ENCODE measurements at regions not wholly inside any gene's neighbourhood (a gene's known extent, or its start where the extent isn't known, plus 50 kb on each side); places are given as distances from the start of the nearest gene placed in this dataset.

DNA sequence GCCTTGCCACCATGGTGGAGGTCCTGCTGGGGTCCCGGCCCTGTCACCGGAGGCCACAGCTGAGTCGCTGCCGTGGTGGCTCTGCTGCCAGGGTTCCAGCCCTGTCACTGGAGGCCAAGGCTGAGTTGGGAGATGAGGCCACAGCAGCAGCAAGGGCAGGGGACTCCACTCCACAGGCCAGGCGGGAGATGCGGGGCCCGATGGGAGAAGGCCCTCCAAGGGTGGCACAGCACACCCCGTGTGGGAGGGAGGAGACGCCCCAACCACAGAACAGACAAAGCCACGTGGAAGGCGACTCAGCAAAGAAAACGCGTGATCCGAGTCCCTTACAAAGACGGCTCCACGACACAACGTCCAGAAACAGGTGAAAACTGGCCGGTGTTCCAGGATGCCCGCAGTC lies 159.3 kb downstream of the BRD1 start:
- Histone ChIP-seq H3K36me3 (ENCODE audit: control insufficient read depth, insufficient read depth, low read length) (no peaks in the 10 kb centered on the region), H3K4me3 (replicated peaks; ENCODE audit: low read depth, low read length) (no peak overlapping the region), H3K27me3 (replicated peaks; ENCODE audit: control insufficient read depth, insufficient read depth, low read length) (no peaks in the 10 kb centered on the region; the same call in none of the 2 replicates)
- TF ChIP-seq, protein P1, sequence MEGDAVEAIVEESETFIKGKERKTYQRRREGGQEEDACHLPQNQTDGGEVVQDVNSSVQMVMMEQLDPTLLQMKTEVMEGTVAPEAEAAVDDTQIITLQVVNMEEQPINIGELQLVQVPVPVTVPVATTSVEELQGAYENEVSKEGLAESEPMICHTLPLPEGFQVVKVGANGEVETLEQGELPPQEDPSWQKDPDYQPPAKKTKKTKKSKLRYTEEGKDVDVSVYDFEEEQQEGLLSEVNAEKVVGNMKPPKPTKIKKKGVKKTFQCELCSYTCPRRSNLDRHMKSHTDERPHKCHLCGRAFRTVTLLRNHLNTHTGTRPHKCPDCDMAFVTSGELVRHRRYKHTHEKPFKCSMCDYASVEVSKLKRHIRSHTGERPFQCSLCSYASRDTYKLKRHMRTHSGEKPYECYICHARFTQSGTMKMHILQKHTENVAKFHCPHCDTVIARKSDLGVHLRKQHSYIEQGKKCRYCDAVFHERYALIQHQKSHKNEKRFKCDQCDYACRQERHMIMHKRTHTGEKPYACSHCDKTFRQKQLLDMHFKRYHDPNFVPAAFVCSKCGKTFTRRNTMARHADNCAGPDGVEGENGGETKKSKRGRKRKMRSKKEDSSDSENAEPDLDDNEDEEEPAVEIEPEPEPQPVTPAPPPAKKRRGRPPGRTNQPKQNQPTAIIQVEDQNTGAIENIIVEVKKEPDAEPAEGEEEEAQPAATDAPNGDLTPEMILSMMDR (IDR thresholded peaks at IDR 0.05; ENCODE audit: insufficient read depth, low read length, poor library complexity, severe bottlenecking): no peak
- DNase-seq (ENCODE audit: extremely low read depth, insufficient read length): no peak

- no peak for DNase-seq (ENCODE audit: extremely low read depth, insufficient read length)
- no peaks in the 10 kb centered on the region for H3K36me3 ChIP-seq (ENCODE audit: control insufficient read depth, insufficient read depth, low read length)
- no peaks in the 10 kb centered on the region; the same call in none of the 2 replicates for H3K27me3 ChIP-seq (replicated peaks; ENCODE audit: control insufficient read depth, insufficient read depth, low read length)
- TF ChIP-seq, protein P1 (IDR thresholded peaks at IDR 0.05; ENCODE audit: insufficient read depth, low read length, poor library complexity, severe bottlenecking): no peak
- H3K4me3 ChIP-seq (replicated peaks; ENCODE audit: low read depth, low read length): no peak overlapping the region
These were observed 160.4 kb downstream of the BRD1 start for GRCh38 chr22:49667236-49667635.

DNA sequence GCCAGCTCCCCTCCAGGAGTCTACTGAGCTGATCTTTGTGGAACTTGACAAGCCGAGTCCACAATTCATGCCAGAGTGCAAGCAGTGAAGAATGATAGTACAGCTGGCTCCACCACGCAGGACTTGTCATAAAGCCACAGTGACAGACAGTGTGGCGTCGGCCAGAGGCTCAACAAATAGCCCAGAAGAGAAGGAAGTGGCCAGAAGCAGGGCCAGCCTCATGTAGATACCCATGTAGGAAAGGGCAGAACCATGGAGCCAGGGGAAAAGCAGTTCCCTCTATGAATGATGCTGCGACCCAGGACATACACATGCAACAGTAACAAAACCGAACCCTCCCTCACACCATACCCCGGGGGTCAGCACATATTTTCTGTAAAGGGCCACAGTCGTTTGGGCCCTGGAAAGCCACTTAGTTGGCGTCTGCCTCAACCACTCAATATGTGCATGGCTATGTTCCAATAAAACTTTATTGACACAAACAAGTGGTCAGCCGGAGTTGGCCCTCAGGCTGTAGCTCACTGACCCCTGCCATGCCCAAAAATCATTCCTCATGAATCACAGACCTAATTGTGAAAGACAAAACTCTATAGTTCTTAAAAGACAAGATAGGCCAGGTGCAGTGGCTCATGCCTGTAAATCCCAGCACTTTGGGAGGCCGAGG lies 161.4 kb downstream of the BRD1 start:
- DNase-seq (ENCODE audit: extremely low read depth, insufficient read length): no peak
- H3K4me3 ChIP-seq (replicated peaks; ENCODE audit: low read depth, low read length): no peak overlapping the region
- no peaks in the 10 kb centered on the region for H3K36me3 ChIP-seq (ENCODE audit: control insufficient read depth, insufficient read depth, low read length)
- H3K27me3 ChIP-seq (replicated peaks; ENCODE audit: control insufficient read depth, insufficient read depth, low read length): no peaks in the 10 kb centered on the region; the same call in none of the 2 replicates
- TF ChIP-seq, protein P1 (IDR thresholded peaks at IDR 0.05; ENCODE audit: insufficient read depth, low read length, poor library complexity, severe bottlenecking): no peak

- DNase-seq (ENCODE audit: extremely low read depth, insufficient read length): no peak
- Histone ChIP-seq H3K36me3 (ENCODE audit: control insufficient read depth, insufficient read depth, low read length) (no peaks in the 10 kb centered on the region), H3K4me3 (replicated peaks; ENCODE audit: low read depth, low read length) (no peak overlapping the region), H3K27me3 (replicated peaks; ENCODE audit: control insufficient read depth, insufficient read depth, low read length) (no peaks in the 10 kb centered on the region; the same call in none of the 2 replicates)
- TF ChIP-seq, protein P1 (IDR thresholded peaks at IDR 0.05; ENCODE audit: insufficient read depth, low read length, poor library complexity, severe bottlenecking): no peak
These were observed 162.8 kb downstream of the BRD1 start for GRCh38 chr22:49664891-49665290.

GRCh38 chr22:49664371-49664881 lies 163.2 kb downstream of the BRD1 start:
- Histone ChIP-seq H3K4me3 (replicated peaks; ENCODE audit: low read depth, low read length) (no peak overlapping the region), H3K36me3 (ENCODE audit: control insufficient read depth, insufficient read depth, low read length) (no peaks in the 10 kb centered on the region), H3K27me3 (replicated peaks; ENCODE audit: control insufficient read depth, insufficient read depth, low read length) (no peaks in the 10 kb centered on the region; the same call in none of the 2 replicates)
- no peak for DNase-seq (ENCODE audit: extremely low read depth, insufficient read length)
- TF ChIP-seq, protein P1 (IDR thresholded peaks at IDR 0.05; ENCODE audit: insufficient read depth, low read length, poor library complexity, severe bottlenecking): no peak
